Activated CD4-positive, alpha-beta T cell treated with anti-CD3 and anti-CD28 coated beads for 48 hours (primary cell): ENCODE measurements at regions not wholly inside any gene's neighbourhood (a gene's known extent, or its start where the extent isn't known, plus 50 kb on each side); places are given as distances from the start of the nearest gene placed in this dataset.

Source experiments
- DNase-seq: peaks from one replicate; pipeline ENCODE4 v3.0.0-alpha.2; 2020

DNA sequence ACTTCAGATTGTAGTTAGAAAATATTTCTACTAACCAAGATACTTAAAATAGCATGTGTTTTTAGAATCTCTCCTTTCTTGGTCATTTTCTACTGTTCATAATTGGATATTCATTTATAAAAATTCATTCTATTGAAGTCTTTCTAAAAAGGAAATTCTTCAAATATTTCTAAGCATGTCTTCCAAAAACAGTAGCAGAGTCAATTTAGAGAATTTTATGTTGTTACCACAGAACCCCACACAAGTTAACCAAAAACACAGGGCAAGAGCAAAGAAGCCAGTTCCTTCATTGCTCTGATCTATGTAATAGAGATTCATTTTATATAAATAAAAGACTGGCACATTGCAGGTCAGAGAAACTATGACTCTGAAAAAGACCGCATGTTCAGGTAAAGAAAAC, 345.1 kb upstream of the PITX2 start:
- DNase-seq: no peak

GRCh38 chr4:110970642-110971041, 347.8 kb upstream of the PITX2 start:
- peak; percentile 7 for DNase-seq

- no peak for DNase-seq
Observed at GRCh38 chr4:110975338-110975737, 352.5 kb upstream of the PITX2 start.

DNA sequence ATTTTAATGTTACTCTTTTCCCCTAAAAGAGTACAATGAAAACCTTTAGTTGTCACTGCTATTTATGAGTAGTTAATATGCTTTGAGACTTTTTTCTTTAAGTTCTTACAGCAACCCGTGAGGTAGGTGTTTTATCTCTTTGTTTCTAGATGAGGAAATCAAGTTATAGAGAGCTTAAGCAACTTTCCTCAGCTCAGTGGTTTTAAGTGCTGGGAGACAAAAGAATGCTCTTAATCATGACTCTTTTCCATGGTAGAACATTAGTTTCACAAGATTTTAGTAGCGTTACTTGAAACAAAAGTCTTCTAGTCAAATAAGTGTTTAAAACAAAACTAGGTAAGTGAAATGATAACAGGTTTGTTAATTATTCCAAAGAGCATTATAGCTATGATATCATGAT, 354.7 kb upstream of the PITX2 start:
- DNase-seq: no peak

GRCh38 chr4:110978761-110979160, 355.9 kb upstream of the PITX2 start:
- no peak for DNase-seq

DNA sequence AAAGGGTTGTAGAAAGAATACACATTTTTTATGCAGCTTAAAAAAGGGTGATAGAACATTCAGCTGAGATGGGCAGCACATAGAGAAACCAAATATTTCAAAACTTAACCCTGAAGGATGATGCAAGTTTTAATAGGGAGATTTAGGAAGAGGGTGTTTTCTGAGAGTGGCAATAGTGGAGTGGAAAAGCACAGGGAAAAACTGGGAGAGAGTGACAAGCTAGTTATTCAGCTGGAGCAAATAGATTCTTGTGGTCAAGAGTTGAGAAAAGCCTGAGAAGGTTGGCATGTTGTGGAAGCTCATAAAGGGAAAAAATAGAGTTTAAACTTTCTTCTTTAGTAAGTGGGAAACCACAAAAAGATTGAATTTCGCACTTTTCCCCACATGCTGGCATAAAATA, 359.6 kb upstream of the PITX2 start:
- DNase-seq: no peak

GRCh38 chr4:110988722-110989121, 365.8 kb upstream of the PITX2 start:
- DNase-seq: no peak

GRCh38 chr4:110989125-110989524, 366.2 kb upstream of the PITX2 start:
- no peak for DNase-seq

DNA sequence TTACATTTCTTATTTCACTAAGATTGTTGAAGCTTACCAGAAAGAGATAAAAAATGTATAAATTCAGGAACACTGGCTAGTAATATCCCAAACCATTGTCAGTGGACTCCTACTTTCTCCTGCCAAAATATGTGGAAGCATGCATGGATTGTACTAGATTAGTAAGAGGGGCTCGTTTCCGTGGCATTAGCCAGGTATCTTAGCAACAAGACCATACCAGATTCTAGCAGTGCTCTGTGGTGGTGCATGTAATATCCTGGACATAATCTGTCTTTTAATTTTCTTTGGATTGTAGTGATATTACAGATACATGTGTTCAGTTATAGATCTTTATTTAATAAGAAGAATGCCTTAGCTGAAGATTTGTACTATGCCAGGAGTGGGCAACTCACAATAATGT, 371.9 kb upstream of the PITX2 start:
- DNase-seq: no peak

GRCh38 chr4:110998320-110998719, 375.4 kb upstream of the PITX2 start:
- DNase-seq: no peak

GRCh38 chr4:111011458-111011857, 388.6 kb upstream of the PITX2 start:
- no peak for DNase-seq

DNA sequence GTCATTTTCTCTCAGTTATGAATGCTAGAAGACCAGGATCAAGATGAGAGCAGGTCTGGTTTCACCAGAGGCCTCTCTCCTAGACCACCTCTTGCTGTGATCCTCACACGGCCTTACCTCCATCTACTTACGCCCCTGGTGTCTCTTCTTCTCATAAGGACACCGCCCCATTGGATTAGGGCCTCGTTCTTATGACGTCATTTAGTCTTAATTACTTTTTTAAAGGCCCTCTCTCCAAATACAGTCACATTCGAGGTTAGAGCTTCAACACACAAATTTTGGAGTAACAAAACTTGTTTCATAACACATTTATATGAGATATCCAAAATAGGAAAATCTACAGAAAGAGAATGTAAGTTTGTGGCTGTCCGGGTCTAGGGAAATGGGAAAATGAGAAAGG, 391.0 kb upstream of the PITX2 start:
- no peak for DNase-seq

DNA sequence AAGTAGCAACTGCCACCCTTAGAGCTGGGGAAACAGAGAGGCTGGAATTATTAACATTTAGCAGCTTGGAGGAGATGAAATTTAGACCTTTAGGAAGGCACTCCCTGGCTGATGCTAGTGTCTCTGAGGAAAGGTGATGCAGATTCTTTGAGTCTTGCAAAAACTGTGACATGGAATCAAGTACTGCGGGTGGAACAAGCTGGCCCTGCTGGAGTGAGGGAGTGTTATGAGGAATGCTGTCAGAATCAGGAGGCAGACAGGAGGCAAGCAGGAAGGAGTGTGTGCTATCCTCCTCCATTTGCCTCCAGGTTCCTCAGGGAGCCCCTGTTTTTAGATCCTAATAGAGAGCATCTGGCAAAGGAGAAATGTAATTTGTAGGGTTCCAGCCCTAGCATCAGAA, 391.7 kb upstream of the PITX2 start:
- DNase-seq: no peak

DNA sequence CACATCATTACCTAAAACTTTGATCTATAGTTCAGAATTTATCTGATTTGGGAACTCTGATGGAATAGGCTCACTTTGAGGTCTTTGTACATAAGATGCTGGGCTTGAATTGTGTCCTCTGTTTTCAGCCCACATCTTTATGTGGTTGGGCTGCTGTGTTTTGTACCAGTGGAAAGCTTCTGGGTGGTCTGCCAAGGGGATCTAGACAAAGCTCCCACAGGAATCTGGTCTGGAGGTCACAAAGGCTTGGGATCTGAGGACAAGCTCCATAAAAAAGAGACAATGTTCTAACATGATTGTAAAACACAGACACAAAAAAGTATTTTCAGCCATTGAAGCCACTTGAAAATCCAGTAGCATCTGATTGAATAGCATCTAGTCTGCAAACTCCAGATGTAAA, 393.5 kb upstream of the PITX2 start:
- DNase-seq: no peak

GRCh38 chr4:111018216-111018615, 395.3 kb upstream of the PITX2 start:
- DNase-seq: no peak

DNA sequence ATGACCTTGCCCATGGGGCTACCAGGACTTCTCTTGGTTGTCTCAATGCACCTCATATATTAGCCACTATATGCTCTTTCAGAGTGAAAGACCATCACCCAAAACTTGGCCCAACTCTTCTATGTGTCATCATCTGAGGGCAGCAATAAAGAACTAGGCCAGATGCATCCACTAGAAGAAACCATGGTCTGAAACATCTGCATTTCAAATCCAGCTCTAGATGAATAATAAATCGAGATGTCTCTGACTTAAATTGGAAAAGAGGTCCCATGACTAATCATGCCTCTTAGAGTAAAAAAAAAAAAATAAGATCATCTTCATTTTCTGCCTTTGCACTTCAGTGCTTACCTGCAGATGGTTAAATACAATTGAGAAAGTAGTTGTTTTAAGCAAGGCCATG, 397.6 kb upstream of the PITX2 start:
- DNase-seq: no peak

GRCh38 chr4:111020961-111021360, 398.1 kb upstream of the PITX2 start:
- DNase-seq: no peak

DNA sequence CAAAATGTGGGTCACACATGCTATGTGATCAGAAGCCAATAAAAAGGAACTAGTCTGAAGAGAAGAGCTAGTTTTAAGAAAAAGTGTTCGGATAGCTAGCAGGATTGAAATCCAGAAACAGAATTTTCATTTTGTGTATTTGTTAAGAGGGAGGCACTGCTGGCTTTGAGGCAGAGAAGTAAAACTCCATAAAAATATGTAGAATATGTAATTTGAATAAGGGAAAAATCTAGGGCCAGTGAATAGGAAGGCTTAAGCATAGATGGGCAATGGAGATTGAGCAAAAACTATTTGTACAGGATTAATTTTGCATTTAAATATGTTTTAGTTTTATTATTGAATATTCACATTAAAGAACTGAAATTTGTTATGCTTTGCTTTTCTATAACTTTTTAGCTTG, 399.9 kb upstream of the PITX2 start:
- no peak for DNase-seq

DNA sequence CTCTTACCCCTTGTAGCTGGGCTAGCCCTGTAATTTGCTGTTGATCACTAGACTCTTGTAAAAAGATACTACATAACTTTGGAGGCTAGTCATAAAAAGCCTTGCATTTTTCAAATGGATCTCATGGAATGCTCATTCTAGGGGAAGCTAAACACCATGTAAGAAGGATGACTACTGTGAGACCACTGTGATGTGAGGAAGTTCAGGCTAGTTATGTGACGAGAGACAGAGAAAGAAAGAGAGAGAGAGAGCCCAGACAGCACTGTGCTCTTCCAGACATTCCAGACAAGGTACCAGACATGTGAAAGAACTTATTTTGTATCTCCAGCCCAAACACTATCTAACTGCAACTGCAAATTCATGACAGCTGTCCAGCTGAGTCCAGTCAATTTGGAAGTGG, 404.6 kb upstream of the PITX2 start:
- DNase-seq: no peak

DNA sequence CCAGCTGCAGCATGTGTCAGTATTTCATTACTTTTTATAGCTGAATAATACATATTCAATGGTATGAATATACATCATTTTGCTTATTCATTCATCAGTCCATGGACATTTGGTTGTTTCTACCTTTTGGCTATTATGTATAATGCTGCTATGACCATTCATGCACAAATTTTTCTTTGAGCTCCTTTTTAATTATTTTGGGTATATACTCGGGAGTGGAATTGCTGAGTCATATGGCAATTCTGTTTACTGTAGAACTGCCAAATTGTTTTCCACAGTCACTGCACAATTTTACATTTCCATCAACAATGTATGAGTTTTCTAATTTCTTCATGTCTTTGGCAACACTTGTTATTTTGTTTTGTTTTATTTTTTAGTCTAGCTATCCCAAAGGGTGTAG, 405.9 kb upstream of the PITX2 start:
- DNase-seq: no peak

DNA sequence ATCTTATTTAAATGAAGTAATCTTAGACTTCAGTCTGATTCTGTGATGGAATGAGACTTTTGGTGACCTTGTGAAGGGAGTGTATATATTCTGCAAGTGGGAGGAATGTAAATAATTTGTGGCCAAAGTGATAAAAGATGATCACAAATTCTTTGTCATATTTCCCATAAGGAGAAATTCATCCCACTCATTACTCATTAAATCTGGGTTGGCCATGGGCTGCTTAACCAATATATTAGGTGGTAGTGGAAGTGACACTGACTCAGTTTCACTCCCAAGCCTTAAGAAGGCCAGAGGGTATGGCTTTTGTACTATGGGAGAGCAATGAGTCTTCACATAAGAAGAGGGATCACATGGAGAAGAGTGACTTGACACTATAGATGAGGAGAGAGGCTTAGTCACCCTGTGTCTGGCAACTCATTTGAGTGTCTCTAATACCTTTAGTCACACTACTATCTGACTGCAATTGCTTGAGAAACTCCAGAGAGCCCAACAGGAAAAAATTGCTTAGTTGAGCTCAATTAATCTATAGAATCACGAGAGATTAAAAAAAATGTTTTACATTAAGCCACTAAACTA, 408.2 kb upstream of the PITX2 start:
- DNase-seq: no peak

DNA sequence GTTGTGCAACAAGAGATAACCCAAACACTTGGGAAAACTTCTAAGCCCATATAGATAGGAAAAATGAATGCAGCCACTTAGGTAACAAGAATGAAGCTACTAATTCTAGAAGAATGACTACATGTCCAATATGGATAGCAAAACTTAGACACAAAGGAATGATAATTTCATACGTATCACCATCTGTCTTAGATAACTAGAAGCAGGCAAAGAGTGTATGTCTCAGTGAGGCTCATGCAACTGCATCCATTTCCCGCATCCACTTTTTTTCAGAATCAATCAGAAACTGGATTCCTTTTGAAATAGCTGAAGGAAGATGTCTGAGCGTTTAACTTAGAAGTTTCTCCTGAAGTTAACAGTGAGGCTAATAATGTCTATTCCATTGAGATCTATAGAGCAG, 408.7 kb upstream of the PITX2 start:
- DNase-seq: no peak

- no peak for DNase-seq
Observed at GRCh38 chr4:111037591-111038360, 414.9 kb upstream of the PITX2 start.

DNA sequence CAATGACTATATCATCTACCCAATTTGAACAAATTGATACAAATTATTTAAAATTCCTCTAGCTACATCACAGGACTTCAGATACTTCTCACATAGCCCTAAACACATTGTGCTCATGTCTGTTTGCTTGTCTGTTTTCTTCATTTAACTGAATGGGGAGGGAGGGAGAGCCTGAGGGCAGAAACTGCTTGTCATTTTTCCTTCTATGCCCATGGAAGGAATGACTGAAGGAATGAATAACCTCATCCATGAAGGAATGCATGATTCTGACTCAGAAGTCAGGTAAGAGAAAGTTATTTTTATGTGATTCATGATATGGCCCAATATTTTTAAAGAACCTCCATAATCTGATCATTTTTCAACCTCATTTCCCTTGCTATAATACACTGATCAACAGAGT, 418.0 kb upstream of the PITX2 start:
- DNase-seq: no peak

DNA sequence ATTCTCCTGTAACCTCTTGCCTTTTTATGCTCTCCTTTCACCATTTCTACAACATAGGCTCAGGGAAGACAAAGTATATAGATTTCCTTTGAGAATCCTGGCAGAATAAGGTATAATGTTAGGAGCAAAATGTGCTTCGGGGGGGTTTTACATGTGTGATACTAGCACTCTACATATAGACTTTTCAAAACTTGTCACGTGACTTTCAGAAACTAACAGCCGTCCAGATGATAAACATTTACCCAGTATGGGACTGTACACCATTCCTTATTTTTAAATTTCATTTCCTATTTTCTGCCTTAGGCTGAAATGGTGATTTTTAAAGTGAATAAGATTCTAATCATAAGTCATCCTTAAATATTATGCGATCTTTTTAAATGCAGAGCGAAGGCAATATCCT, 420.4 kb upstream of the PITX2 start:
- no peak for DNase-seq
